ENCODE measurements at regions not wholly inside any gene's neighbourhood (a gene's known extent, or its start where the extent isn't known, plus 50 kb on each side); places are given as distances from the start of the nearest gene placed in this dataset.

- no peak for DNase-seq (ENCODE audit: low read depth)
- TF ChIP-seq CTCF (conservative IDR thresholded peaks at IDR 0.05; ENCODE audit: low read depth, low read length) = no peak
- H3K4me3 ChIP-seq (ENCODE audit: low read depth, low read length) = no peak overlapping the region
These were observed 289.4 kb upstream of the TLE3 start for GRCh38 chr15:70387081-70387480.

- DNase-seq (ENCODE audit: low read depth) = no peak
- H3K4me3 ChIP-seq (ENCODE audit: low read depth, low read length) = no peak overlapping the region
- TF ChIP-seq CTCF (conservative IDR thresholded peaks at IDR 0.05; ENCODE audit: low read depth, low read length) = no peak
These were observed 288.0 kb upstream of the TLE3 start for GRCh38 chr15:70385711-70386110.

DNA sequence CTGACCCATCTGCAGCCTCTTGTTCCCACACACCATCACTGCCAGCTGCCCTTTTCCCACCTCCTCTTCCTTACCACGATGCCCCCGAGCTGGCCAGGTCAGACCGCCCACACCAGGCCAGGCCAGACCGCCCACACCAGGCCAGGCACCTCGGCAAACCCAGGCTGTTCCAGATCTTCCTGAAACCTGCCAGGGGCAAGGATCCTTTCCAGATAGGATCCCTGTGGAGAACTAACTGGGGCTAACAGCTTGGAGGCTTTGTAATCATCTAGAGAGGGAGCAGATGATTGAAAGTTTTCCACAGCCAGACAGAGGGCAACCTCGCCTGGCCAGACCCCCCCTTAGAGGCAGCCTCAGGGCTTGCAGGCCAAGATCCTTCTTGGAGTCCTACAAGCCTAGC lies 287.3 kb upstream of the TLE3 start:
- DNase-seq (ENCODE audit: low read depth) = no peak
- no peak for TF ChIP-seq CTCF (conservative IDR thresholded peaks at IDR 0.05; ENCODE audit: low read depth, low read length)
- no peak overlapping the region for H3K4me3 ChIP-seq (ENCODE audit: low read depth, low read length)

GRCh38 chr15:70383856-70384255 lies 286.1 kb upstream of the TLE3 start:
- DNase-seq (ENCODE audit: low read depth) = no peak
- H3K4me3 ChIP-seq (ENCODE audit: low read depth, low read length) = no peak overlapping the region
- no peak for TF ChIP-seq CTCF (conservative IDR thresholded peaks at IDR 0.05; ENCODE audit: low read depth, low read length)

DNA sequence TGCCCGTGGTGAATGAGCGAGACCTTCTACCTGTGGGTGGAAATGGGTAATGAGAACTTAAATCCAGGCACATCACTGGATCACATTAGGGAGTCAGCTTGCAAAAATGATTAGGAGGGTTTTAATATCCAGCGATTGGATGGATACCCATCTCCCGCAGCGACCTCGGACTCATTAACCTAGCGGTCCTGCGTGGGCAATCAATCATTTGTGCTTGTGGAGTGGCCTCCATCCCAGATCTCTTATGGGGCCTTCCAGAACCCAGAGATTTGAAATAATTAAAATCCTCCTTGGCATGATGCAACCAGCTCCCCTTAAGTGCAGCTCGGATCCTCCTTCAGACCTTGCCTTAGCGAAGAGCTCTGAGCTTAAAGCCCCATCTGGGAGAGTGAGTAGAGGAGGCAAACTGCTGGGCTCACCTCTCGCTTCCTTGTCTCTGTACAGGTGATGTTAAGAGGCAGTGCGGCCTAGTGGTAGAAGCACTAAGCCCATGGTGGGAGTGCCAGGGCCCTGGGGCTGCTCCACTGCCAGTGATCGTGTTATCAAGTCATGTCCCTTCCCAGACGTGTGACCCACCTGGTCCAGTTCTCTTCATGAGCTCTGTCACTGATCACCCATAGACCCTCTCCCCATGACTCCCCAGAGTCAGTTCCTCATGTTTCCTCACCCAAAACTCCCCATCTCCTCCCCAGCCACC lies 285.2 kb upstream of the TLE3 start:
- TF ChIP-seq CTCF (conservative IDR thresholded peaks at IDR 0.05; ENCODE audit: low read depth, low read length) = no peak
- H3K4me3 ChIP-seq (ENCODE audit: low read depth, low read length) = no peak overlapping the region
- no peak for DNase-seq (ENCODE audit: low read depth)

DNA sequence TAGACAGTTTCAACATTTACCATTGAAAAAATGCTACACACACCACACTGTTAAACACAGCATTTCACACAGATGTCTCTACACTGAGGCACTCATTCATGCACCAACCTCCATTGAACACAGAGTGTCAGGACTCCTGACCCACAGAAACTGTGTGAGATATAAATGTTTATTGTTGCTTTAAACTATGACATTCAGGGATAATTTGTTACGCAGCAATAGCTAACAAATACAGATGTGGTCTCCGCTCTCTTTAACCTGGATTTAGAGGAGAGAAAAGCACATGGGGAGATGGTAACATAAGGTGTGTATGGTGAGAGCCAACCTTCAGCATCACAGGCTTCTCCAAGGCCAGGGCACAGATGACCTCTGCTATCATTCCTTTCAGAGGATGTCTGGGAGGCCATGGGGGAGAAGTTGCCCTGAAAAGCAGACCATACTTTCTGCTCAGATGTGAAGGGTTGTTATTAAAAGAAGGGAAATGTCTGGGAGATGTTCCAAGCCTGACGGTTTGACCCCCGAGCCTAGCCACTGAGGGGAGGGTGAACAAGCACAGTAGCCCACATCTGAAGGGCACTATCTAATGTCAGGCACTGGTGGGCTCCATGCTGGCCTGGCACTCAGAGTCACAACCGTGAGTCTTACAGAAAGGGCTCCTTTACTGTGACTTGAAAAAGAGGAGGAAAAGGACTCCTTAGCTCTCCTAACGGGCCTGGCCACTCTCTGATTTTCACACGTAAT lies 284.5 kb upstream of the TLE3 start:
- H3K4me3 ChIP-seq (ENCODE audit: low read depth, low read length) = no peak overlapping the region
- no peak for DNase-seq (ENCODE audit: low read depth)
- no peak for TF ChIP-seq CTCF (conservative IDR thresholded peaks at IDR 0.05; ENCODE audit: low read depth, low read length)
